GM21367 (cell line): ENCODE measurements at regions not wholly inside any gene's neighbourhood (a gene's known extent, or its start where the extent isn't known, plus 50 kb on each side); places are given as distances from the start of the nearest gene placed in this dataset.
"Not testable (repeated sequence)": the region's sequence is repeated elsewhere in the genome, so short reads cannot be mapped to it uniquely, and the experiment has no call there.

Source experiments
- ATAC-seq: cut with Tn5 transposase; IDR thresholded peaks from one replicate; pipeline ENCODE4 v1.9.1; 2021; ENCODE audit not compliant: unreplicated experiment

- ATAC-seq = no peak
These were observed 52.6 kb upstream of the ICA1 start for GRCh38 chr7:8314566-8314965.

GRCh38 chr7:8319115-8319514 lies 57.1 kb upstream of the ICA1 start:
- no peak for ATAC-seq

GRCh38 chr7:8320174-8320573 lies 58.2 kb upstream of the ICA1 start:
- ATAC-seq = no peak

GRCh38 chr7:8321312-8321711 lies 59.3 kb upstream of the ICA1 start:
- no peak for ATAC-seq

DNA sequence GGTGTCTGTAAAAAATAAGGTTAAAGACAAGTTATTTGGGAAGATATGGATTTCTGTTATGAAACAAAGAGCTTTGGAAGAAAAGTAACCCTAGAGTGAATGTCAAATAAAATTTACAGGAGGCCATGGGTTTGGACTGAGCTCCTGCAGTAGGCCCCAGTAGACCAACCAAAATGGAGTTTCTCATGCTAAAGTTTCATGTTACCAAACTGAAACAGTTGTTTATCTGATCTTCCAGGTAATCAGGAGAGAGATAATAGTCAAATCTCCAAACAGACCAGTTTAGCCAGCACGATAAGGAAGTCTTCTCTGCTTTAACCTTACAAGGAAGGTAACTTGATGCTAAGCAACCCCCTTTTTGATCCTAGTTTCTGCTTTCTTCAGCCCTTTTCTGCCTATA lies 60.7 kb upstream of the ICA1 start:
- no peak for ATAC-seq

- no peak for ATAC-seq
These were observed 63.1 kb upstream of the ICA1 start for GRCh38 chr7:8325067-8325466.

DNA sequence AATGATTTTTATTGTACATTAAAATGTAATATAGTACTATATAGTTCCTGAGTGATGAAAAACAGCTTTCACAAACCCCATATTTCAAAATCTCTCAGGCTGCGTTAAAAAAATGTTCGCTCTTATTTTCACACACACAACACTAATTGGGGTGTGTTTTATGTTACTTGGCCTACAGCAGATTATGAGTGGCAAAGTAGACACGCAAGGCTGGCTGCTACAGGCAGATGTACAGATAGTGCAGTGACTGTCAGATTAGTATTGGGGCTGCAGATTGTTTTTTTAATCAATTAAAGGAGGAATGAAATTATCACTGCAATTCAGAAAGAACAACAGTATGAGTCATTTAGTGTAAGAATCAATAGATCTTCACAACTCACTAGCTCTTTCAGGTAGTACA lies 65.2 kb upstream of the ICA1 start:
- no peak for ATAC-seq

DNA sequence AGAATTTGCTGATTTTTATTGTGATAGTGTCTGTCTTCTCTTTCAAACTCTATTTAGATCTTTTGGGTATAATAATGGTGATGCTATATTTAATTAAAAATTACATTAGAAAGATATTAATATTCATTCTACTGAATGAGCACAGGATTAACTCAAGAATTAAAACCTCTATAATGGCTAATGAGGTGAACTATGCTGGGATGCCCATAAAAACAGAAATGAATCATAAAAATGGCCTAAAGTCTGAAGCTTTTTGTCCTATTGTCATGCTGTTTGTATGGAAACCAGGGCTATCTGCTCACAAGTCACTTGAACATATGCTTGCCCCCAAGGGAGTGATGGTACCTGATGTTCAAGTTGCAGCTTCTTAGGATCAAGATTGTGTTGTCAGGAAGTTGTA lies 76.2 kb upstream of the ICA1 start:
- no peak for ATAC-seq

DNA sequence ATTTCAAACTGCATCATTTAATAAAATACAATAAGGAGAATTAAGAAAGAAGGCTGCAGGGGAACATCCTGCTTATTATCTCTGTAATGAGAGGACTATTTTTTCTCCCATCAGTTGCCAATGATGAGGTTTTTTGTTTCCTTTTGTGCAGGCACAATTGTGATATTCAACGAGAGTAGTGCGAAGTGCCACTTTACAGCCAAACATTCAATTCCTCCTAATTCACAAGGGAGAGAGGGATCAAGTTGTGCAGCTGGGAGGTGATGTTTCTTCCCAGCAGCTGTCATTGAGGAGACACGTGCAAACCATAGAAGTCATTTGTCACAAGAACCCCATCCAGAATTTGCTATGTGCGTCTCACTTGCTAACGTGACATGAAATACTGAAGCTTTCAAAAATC lies 81.6 kb upstream of the ICA1 start:
- no peak for ATAC-seq

DNA sequence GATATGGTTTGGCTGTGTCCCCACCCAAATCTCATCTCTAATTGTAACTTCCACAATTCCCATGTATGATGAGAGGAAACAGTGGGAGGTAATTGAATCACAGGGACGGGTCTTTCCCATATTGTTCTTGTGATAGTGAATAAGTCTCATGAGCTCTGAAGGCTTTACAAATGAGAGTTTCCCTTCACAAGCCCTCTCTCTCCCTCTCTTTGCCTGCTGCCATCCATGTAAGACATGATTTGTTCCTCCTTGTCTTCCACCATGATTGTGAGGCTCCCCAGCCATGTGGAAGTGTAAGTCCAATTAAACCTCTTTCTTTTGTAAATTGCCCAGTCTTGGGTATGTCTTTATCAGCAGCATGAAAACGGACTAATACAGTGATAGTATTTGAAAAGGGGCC lies 85.4 kb upstream of the ICA1 start:
- ATAC-seq = not testable (repeated sequence)

DNA sequence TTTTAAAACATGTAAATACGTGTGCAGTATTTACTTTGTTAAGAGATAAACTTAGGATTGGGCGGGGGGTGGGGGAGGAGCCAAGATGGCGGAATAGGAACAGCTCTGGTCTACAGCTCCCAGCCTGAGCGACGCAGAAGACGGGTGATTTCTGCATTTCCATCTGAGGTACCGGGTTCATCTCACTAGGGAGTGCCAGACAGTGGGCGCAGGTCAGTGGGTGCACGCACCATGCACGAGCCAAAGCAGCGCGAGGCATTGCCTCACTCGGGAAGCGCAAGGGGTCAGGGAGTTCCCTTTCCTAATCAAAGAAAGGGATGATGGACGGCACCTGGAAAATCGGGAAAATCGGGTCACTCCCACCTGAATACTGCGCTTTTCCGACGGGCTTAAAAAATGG lies 81.8 kb upstream of the NXPH1 start:
- ATAC-seq = not testable (repeated sequence)

DNA sequence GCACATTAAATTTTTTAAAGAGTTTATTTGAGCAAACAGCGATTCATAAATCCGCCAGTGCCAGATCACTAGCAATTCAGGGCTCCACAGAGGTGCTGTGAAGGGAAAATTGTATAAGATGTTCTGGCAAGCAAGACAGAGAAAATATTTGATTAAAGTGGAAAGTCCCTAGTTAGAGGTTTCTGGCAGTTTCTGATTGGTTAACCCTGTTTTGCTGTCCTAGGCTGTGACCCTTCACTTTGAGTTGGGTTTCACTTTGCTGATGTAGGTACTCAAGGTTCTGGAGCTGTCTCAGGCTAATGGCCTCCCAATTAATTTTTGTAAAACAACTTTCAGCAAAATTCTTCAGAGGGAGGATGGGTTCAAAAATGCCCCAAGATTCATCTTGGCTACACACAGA lies 79.4 kb upstream of the NXPH1 start:
- no peak for ATAC-seq

DNA sequence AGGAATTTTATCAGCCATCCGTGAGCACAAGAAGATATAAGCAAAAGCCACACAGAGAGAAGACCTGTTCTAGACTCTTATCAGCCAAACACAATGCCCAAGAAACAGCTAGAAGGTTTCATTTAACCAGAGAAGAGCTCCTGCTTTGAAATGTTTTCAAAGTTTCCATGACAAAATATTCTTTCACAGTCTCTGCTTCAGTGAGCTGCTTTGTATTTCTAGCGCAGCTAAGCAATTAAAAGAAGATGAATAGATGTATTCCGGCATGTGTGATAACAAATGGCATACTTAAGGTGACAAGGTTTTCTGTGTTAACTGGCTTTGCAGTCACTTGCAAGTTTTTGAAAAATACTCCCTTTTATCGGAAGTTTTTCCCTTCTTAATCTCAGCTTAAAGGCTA lies 78.9 kb upstream of the NXPH1 start:
- no peak for ATAC-seq

DNA sequence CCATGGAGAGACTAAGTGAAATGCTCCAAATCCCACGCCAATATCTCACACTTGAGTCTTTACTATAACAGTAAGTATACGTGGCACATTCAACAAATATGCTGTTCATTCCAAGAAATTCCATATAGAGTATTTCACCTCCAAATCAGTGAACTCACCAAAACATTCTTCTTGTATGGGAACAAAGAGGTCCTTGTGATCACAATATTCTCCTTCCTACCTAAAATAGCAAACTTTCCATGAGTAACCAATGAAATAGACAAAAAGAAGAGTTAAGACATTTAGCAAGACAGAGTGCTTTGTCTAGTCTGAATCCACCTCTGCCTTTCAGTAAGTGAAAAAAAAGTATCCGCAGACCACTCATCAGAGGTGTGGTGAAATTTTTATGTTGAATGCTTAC lies 77.3 kb upstream of the NXPH1 start:
- ATAC-seq = no peak

DNA sequence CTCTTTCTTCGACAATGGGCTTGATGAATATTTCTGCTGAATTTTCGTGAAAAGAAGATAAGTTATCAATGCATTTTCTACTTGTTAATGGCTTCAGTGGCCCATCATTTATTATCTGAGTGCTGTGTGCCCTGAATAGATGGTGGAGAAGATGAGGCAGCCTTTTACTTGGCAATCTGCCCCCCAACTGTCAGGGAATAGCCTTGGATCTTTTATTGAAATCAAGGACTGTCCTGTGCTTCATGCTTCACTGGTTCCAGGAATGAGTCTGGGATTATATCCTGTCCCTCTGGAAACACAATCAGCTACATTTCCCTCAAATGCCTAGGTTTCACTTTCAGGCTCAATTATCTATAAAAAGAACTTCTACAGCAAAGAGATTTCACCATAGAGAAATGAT lies 75.9 kb upstream of the NXPH1 start:
- no peak for ATAC-seq

DNA sequence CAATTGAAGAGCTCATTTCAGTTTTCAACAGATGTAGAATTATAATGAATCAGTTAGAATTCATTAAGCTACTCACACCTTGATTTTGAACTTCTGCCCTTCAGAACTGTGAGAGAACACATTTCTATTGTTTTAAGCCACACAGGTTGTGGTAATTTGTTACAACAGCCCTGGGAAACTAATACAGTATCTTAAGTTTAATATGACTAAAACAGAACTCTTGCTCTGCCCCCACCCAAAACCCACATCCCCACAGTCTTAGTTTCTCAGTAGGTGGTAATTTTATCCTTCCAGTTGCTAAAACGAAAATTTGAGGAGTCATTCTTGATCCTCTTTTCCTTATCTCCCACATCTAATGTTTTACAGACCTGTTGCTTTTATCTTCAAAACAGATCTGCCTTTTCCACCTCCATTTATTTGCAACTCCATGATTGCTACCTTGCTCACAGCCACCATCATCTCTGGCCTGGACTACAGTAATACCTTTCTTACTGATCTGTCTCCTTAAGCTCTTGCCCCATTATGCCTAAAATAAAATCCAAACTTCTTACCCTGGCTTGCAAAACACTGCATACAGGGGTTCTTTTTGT lies 72.8 kb upstream of the NXPH1 start:
- no peak for ATAC-seq

DNA sequence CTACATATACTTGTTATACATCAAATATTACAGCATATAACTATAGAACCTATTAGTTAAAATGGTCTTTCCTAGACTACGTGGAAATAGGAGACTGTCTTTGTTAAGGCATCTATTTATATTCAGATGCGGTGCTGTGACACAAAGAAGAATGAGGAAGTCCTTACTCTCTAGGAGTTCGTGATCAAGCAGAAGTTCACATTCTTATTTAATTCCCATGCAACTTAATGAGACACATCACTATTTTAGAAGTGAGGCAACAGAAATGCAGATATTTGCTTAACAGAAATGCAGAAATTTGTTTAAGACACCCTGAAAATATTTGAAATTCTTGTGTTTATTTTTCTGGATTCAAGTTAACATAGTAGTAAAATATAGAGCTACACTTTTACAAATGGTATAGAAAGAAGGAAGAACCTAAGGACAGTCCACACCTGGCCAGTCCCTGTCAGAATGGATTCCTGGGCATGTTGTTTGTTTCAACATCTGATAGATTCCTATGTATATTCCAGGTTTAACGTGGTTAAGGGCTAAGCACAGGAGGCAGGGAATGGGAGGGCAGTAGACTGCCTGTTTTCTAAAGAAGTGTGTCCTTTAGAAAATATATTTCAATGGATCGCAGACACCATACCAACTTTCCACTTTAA lies 70.6 kb upstream of the NXPH1 start:
- no peak for ATAC-seq

DNA sequence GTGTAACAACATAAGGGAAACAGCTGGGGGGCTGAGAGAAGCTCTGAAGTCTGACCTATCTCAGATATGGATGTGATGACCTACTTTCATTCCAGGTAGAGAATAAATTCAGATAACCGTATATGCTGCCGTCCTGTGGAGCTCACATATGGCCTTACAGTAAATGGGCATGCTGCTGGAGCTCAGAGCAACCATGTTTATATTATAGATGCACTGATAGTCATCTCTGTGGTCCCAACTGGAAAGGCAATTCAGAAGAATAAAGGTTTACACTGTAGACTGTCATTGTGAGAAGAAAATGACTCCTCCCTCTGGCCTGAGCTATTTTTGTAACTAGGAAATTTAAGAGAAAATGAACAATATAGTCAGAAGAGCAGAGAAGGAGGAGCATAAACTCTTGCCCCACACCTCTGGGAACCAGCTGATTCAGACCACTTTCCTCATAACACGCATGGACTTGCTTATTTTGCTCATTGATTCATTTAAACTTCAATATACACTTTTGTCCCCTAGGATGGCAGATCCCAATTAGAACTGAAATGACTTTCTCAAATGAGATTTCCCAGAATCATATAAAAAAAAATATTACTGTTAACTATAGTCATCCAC lies 69.9 kb upstream of the NXPH1 start:
- ATAC-seq = no peak

- peak; percentile 65 for ATAC-seq
These were observed 67.8 kb upstream of the NXPH1 start for GRCh38 chr7:8365499-8366110.

DNA sequence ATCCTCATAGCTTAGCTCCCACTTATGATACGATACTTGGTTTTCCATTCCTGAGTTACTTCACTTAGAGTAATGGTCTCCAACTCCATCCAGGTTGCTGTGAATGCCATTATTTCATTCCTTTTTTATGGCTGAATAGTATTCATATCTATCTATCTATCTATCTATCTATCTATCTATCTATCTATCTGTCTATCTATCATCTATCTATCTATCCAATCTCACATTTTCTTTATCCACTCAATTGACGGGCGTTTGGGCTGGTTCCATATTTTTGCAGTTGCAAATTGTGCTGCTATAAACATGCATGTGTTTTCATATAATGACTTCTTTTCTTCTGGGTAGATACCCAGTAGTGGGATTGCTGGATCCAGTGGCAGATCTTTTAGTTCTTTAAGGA lies 65.4 kb upstream of the NXPH1 start:
- not testable (repeated sequence) for ATAC-seq

- ATAC-seq = no peak
These were observed 61.7 kb upstream of the NXPH1 start for GRCh38 chr7:8371742-8372141.

DNA sequence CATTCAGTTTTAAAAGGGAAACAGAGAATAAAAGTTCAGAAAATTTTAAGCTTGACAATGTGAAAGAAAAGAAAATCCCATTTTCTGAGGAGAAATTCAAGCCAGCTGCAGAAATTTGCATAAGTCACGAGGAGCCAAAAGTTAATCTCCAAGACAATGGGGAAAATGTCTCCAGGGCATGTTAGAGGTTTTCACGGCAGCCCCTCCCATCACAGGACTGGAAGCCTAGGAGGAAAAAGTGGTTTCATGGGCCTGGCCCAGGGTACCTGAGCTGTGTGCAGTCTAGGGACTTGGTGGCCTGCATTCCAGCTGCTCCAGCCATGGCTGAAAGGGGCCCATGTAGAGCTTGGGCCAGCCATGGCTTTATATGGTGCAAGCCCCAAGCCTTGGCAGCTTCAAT lies 59.6 kb upstream of the NXPH1 start:
- no peak for ATAC-seq
